KMS-11 (cell line): ENCODE measurements at regions not wholly inside any gene's neighbourhood (a gene's known extent, or its start where the extent isn't known, plus 50 kb on each side); places are given as distances from the start of the nearest gene placed in this dataset.

Source experiments
- H2AFZ ChIP-seq: fragments of 200-600 bp; sonication (generic); 2 replicates; pipeline ENCODE4 v1.6.1; 2016; ENCODE audit warnings: antibody characterized with exemption, mixed run types, low read depth
- H3K27ac ChIP-seq: fragments of 200-600 bp; sonication (generic); 2 replicates; pipeline ENCODE4 v1.6.1; 2016; ENCODE audit warnings: mild to moderate bottlenecking, mixed run types
- H3K27me3 ChIP-seq: fragments of 200-600 bp; sonication (generic); 2 replicates; pipeline ENCODE4 v1.6.1; 2017; ENCODE audit warnings: mild to moderate bottlenecking, low read depth, mixed run types, moderate library complexity; ENCODE audit not compliant: insufficient read depth
- H3K36me3 ChIP-seq: fragments of 200-600 bp; sonication (generic); 2 replicates; pipeline ENCODE4 v1.6.1; 2017; ENCODE audit warnings: mild to moderate bottlenecking, mixed run types; ENCODE audit not compliant: insufficient read depth
- H3K4me1 ChIP-seq: fragments of 200-600 bp; sonication (generic); 2 replicates; pipeline ENCODE4 v1.6.1; 2016; ENCODE audit warnings: mild to moderate bottlenecking, low read depth, mixed run types; ENCODE audit not compliant: poor library complexity, severe bottlenecking
- H3K4me2 ChIP-seq: fragments of 200-600 bp; sonication (generic); 2 replicates; pipeline ENCODE4 v1.7.0; 2016; ENCODE audit warnings: mild to moderate bottlenecking, mixed run types
- H3K4me3 ChIP-seq: fragments of 200-600 bp; sonication (generic); IDR thresholded peaks from 2 replicates; pipeline ENCODE4 v1.6.1; 2017; ENCODE audit warnings: low read depth, low read length, mixed read lengths; ENCODE audit not compliant: insufficient read depth
- H3K79me2 ChIP-seq: fragments of 200-600 bp; sonication (generic); 2 replicates; pipeline ENCODE4 v1.6.1; 2016; ENCODE audit warnings: low read depth, mixed run types; ENCODE audit not compliant: insufficient read depth
- H3K9ac ChIP-seq: fragments of 200-600 bp; sonication (generic); 2 replicates; pipeline ENCODE4 v1.6.1; 2016; ENCODE audit warnings: mild to moderate bottlenecking, mixed run types
- H4K20me1 ChIP-seq: fragments of 200-600 bp; sonication (generic); 2 replicates; pipeline ENCODE4 v1.6.1; 2016; ENCODE audit warnings: mild to moderate bottlenecking, mixed run types; ENCODE audit not compliant: insufficient read depth
- CTCF ChIP-seq: fragments of 200-600 bp; sonication (generic); conservative IDR thresholded peaks from 2 replicates; pipeline ENCODE4 v1.6.1; 2017; ENCODE audit warnings: low read depth, mild to moderate bottlenecking, antibody characterized with exemption, low read length, moderate library complexity, mixed read lengths

GRCh38 chr5:175230299-175230698 lies 213.7 kb downstream of the DRD1 start:
- no peaks in the 10 kb centered on the region for H3K4me1 ChIP-seq
- H3K9ac ChIP-seq = no peak overlapping the region
- no peaks in the 10 kb centered on the region for H3K79me2 ChIP-seq
- no peaks in the 10 kb centered on the region for H3K36me3 ChIP-seq
- H3K4me3 ChIP-seq = no peak overlapping the region
- no peak overlapping the region for H2AFZ ChIP-seq
- H3K4me2 ChIP-seq = no peak overlapping the region
- H3K27me3 ChIP-seq = no peaks in the 10 kb centered on the region
- H3K27ac ChIP-seq = no peak overlapping the region
- no peak for TF ChIP-seq CTCF
- no peaks in the 10 kb centered on the region for H4K20me1 ChIP-seq

- Histone ChIP-seq H4K20me1 (no peaks in the 10 kb centered on the region), H3K4me3 (no peak overlapping the region), H3K4me1 (no peaks in the 10 kb centered on the region), H2AFZ (no peak overlapping the region), H3K27ac (no peak overlapping the region), H3K4me2 (no peak overlapping the region), H3K9ac (no peak overlapping the region), H3K36me3 (no peaks in the 10 kb centered on the region), H3K27me3 (no peaks in the 10 kb centered on the region), H3K79me2 (no peaks in the 10 kb centered on the region)
- TF ChIP-seq CTCF = no peak
These were observed 217.5 kb downstream of the DRD1 start for GRCh38 chr5:175226506-175226905.

GRCh38 chr5:175223291-175223690 lies 220.7 kb downstream of the DRD1 start:
- H2AFZ ChIP-seq = no peak overlapping the region
- no peak overlapping the region for H3K4me3 ChIP-seq
- no peaks in the 10 kb centered on the region for H3K36me3 ChIP-seq
- no peak overlapping the region for H3K4me2 ChIP-seq
- H3K79me2 ChIP-seq = no peaks in the 10 kb centered on the region
- H3K27ac ChIP-seq = no peak overlapping the region
- no peaks in the 10 kb centered on the region for H3K27me3 ChIP-seq
- no peak for TF ChIP-seq CTCF
- no peaks in the 10 kb centered on the region for H4K20me1 ChIP-seq
- H3K4me1 ChIP-seq = no peaks in the 10 kb centered on the region
- H3K9ac ChIP-seq = no peak overlapping the region

- H3K27me3 ChIP-seq = no peaks in the 10 kb centered on the region
- no peak overlapping the region for H3K27ac ChIP-seq
- no peaks in the 10 kb centered on the region for H3K4me1 ChIP-seq
- no peak overlapping the region for H2AFZ ChIP-seq
- H3K4me2 ChIP-seq = no peak overlapping the region
- no peaks in the 10 kb centered on the region for H3K79me2 ChIP-seq
- no peak overlapping the region for H3K9ac ChIP-seq
- no peak overlapping the region for H3K4me3 ChIP-seq
- no peaks in the 10 kb centered on the region for H4K20me1 ChIP-seq
- TF ChIP-seq CTCF = no peak
- no peaks in the 10 kb centered on the region for H3K36me3 ChIP-seq
These were observed 221.4 kb downstream of the DRD1 start for GRCh38 chr5:175222621-175223020.

GRCh38 chr5:175220549-175220948 lies 223.4 kb downstream of the DRD1 start:
- Histone ChIP-seq H3K79me2 (no peaks in the 10 kb centered on the region), H3K9ac (no peak overlapping the region), H3K4me1 (no peaks in the 10 kb centered on the region), H3K27ac (no peak overlapping the region), H4K20me1 (no peaks in the 10 kb centered on the region), H3K36me3 (no peaks in the 10 kb centered on the region), H3K4me2 (no peak overlapping the region), H3K27me3 (no peaks in the 10 kb centered on the region), H3K4me3 (no peak overlapping the region), H2AFZ (no peak overlapping the region)
- TF ChIP-seq CTCF = no peak
